ENCODE measurements at regions not wholly inside any gene's neighbourhood (a gene's known extent, or its start where the extent isn't known, plus 50 kb on each side); places are given as distances from the start of the nearest gene placed in this dataset.

- H3K4me3 ChIP-seq (replicated peaks; ENCODE audit: low read depth, low read length) = no peak overlapping the region
- DNase-seq (ENCODE audit: extremely low read depth, low read depth) = no peak
- TF ChIP-seq, protein P1, sequence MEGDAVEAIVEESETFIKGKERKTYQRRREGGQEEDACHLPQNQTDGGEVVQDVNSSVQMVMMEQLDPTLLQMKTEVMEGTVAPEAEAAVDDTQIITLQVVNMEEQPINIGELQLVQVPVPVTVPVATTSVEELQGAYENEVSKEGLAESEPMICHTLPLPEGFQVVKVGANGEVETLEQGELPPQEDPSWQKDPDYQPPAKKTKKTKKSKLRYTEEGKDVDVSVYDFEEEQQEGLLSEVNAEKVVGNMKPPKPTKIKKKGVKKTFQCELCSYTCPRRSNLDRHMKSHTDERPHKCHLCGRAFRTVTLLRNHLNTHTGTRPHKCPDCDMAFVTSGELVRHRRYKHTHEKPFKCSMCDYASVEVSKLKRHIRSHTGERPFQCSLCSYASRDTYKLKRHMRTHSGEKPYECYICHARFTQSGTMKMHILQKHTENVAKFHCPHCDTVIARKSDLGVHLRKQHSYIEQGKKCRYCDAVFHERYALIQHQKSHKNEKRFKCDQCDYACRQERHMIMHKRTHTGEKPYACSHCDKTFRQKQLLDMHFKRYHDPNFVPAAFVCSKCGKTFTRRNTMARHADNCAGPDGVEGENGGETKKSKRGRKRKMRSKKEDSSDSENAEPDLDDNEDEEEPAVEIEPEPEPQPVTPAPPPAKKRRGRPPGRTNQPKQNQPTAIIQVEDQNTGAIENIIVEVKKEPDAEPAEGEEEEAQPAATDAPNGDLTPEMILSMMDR (IDR thresholded peaks at IDR 0.05; ENCODE audit: low read depth, low read length, missing control alignments) = no peak
Observed at GRCh38 chr5:17891881-17892280, 257.6 kb downstream of the TAF11L14 start.

- TF ChIP-seq, protein P1 (IDR thresholded peaks at IDR 0.05; ENCODE audit: low read depth, low read length, missing control alignments) = no peak
- H3K4me3 ChIP-seq (replicated peaks; ENCODE audit: low read depth, low read length) = no peak overlapping the region
- DNase-seq (ENCODE audit: extremely low read depth, low read depth) = no peak
Observed at GRCh38 chr5:17893026-17893635, 258.9 kb downstream of the TAF11L14 start.

DNA sequence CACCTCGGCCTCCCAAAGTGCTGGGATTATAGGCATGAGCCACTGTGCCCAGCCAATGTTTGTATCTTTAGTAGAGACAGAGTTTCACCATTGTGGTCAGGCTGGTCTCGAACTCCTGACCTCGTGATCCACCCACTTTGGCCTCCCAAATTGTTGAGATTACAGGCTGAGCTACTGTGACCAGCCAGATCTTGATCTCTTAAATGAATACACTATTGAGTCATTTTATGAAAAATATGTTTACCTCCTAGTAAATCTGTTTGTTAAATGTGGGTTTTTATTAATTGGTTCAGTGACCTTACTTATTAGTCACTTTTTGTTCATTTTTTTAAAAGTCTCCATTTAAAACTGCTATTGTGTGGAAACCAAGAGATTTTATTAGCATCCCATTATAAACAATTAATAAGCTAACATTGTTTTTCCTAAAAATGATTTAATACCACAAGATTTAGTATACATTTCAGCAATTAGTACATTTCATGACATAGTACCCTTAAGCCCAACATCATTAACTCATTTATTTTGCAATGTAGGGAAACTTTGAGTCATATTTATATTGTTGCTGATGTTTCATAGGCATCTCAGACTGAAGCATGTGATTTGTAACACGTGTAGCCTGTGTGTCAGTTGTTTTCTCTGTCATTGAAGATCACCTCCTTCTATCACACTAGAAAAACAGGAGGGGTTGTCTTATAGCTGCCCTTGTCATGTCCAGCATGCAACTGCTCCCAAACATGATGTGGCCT lies 261.2 kb downstream of the TAF11L14 start:
- DNase-seq (ENCODE audit: extremely low read depth, low read depth) = no peak
- H3K4me3 ChIP-seq (replicated peaks; ENCODE audit: low read depth, low read length) = no peak overlapping the region
- TF ChIP-seq, protein P1 (IDR thresholded peaks at IDR 0.05; ENCODE audit: low read depth, low read length, missing control alignments) = no peak

DNA sequence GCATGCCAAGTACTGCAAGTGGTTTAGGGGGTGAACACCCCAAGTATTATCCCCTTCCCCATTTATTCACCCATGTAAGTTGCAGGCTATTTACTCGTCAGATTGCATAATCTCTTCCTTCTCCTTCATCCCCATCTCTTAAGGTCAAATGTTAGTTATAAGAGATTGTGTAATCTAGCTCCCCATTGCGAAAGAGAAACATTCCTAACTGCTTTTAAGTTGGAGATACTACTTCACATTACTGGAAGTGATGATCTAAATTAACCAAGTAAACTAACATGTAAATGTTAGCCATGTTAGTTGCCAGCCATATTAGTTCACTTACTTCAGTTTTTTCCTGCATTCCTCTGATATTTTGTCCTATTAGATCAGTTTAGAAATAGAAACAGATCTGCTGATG lies 262.3 kb downstream of the TAF11L14 start:
- H3K4me3 ChIP-seq (replicated peaks; ENCODE audit: low read depth, low read length) = no peak overlapping the region
- DNase-seq (ENCODE audit: extremely low read depth, low read depth) = no peak
- TF ChIP-seq, protein P1 (IDR thresholded peaks at IDR 0.05; ENCODE audit: low read depth, low read length, missing control alignments) = no peak

DNA sequence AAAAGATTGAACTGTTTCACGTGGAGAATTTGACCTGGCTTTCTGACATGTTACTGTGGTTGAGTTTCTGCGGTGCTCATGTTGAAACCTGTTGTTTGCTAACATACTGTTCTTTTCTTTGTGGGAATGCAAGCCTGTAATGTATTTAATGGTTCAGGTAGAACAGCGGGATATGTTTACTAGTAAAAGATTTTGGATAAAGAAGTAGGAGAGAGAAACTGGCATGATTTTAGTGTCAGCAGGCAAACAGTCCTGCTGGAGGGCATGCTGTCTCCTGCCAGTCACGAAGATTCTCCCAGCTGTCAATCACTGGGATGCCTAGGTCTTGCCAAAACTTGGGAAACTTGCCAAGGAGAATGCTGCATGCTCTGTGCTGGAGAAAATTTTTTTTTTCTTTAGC lies 263.5 kb downstream of the TAF11L14 start:
- H3K4me3 ChIP-seq (replicated peaks; ENCODE audit: low read depth, low read length) = no peak overlapping the region
- DNase-seq (ENCODE audit: extremely low read depth, low read depth) = no peak
- TF ChIP-seq, protein P1 (IDR thresholded peaks at IDR 0.05; ENCODE audit: low read depth, low read length, missing control alignments) = no peak

DNA sequence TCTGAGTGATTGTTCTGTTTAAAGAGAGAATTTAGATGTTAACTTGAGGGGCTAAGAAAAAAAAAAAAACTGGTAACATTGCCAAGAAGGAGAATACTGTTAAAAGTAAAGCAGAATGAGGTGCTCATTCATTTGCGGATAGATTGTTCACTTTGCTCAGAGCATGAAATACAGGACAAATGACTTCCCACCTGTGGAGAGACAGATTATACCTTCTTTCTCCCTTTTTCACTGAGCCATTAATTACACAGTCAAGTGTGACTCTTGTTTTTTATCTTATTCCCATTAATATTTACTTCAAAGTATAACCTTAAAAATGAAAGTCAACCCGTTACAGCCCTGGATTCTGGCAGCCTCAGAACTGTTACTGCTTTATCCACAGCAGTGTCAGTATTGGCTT lies 264.5 kb downstream of the TAF11L14 start:
- H3K4me3 ChIP-seq (replicated peaks; ENCODE audit: low read depth, low read length) = no peak overlapping the region
- DNase-seq (ENCODE audit: extremely low read depth, low read depth) = no peak
- TF ChIP-seq, protein P1 (IDR thresholded peaks at IDR 0.05; ENCODE audit: low read depth, low read length, missing control alignments) = no peak

All from HFF-Myc (cell line).